Activated CD8-positive, alpha-beta memory T cell treated with anti-CD3 and anti-CD28 coated beads for 36 hours (primary cell): ENCODE measurements at regions not wholly inside any gene's neighbourhood (a gene's known extent, or its start where the extent isn't known, plus 50 kb on each side); places are given as distances from the start of the nearest gene placed in this dataset.
"Not testable (repeated sequence)": the region's sequence is repeated elsewhere in the genome, so short reads cannot be mapped to it uniquely, and the experiment has no call there.

Source experiments
- CTCF ChIA-PET: fragments of 350-600 bp; sonication (Branson Sonifier 250); formaldehyde crosslinking; loops from one replicate; lab custom pipeline; 2021; ENCODE audit warnings: antibody characterized with exemption; lab: Charles Lee
- POLR2A ChIA-PET: fragments of 350-600 bp; sonication (Branson Sonifier 250); formaldehyde crosslinking; loops from one replicate; lab custom pipeline; 2021; ENCODE audit warnings: antibody characterized with exemption; lab: Charles Lee

DNA sequence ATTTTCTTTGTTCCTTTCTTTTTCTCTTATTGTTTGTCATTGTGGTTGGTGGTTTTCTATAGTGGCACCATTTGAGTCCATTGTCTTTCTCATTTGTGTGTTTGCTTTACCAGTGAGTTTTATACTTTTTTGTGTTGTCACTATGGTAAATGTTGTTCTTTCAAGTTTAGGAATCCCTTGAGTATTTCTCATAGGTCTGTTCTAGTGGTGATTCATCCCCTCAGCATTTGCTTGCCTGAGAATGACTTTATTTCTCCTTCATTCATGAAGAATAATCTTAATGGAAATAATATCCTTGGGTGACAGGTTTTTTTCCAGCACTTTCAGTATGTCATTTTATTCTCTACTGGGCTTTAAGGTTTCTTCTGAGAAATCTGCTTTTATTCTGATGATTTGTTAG lies 209.2 kb upstream of the ASCC3 start:
- ChIA-PET POLR2A (no interaction called here), CTCF (no interaction called here)

DNA sequence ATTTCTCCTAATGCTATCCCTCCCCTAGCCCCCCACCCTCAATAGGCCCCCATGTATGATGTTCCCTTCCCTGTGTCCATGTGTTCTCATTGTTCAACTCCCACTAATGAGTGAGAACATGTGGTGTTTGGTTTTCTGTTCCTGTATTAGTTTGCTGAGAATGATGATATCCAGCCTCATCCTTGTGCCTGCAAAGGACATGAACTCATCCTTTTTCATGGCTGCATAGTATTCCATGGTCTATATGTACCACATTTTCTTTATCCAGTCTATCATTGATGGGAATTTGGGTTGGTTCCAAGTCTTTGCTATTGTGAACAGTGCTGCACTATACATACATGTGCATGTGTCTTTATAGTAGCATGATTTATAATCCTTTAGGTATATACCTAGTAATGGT lies 217.5 kb upstream of the ASCC3 start:
- POLR2A ChIA-PET, CTCF ChIA-PET: not testable (repeated sequence)

GRCh38 chr6:101102702-101103101 lies 221.6 kb upstream of the ASCC3 start:
- ChIA-PET POLR2A (no interaction called here), CTCF (no interaction called here)

DNA sequence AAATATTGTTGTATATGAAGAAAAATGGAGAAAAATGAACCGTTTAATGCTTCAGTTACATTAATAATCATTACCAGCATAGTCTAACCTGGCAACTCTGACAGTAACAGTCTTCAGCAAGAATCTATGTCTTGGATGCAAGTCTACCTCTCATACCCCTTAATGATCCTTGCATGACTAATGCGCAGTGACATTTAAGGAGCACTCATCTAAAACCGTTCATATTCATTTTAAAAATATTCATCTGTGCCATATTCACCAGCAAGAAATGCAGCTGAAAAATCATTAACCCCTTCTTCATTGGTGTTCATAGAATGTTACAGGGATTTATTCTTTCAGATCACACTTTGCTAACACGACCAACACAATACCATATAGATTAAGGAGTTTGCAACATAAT lies 227.2 kb upstream of the ASCC3 start:
- CTCF ChIA-PET = no interaction called here
- POLR2A ChIA-PET = no interaction called here

- CTCF ChIA-PET = interaction anchor here (0.6 kb wide), 1 partner anchor 28 kb away, joined by 3 read pairs; no protein-coding TSS in a partner anchor
- POLR2A ChIA-PET = no interaction called here
These were observed 229.7 kb upstream of the ASCC3 start for GRCh38 chr6:101110814-101111213.

GRCh38 chr6:101113468-101114260 lies 232.5 kb upstream of the ASCC3 start:
- CTCF ChIA-PET = interaction anchor here (0.6 kb wide), 1 partner anchor 721 kb away, joined by 3 read pairs; no protein-coding TSS in a partner anchor
- POLR2A ChIA-PET = no interaction called here

DNA sequence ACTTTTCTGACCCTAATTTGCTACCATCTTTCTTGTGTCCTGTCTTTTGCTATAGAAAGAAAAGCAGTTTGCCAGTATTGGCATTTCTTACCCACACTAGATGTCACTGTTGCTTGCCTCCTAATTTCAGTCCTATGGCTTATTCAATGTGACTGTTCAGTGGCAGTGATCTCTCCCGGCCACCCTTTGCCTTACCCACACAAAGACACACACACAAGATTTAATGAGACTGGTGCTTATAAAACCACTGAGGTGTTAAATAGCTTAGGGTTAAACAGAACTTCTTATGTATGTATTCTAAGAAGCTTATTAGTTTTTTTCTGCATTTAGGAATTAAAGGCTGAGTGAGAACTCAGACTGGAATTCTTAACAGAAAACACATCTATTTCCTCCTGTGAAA lies 233.6 kb upstream of the ASCC3 start:
- POLR2A ChIA-PET = no interaction called here
- CTCF ChIA-PET = no interaction called here

DNA sequence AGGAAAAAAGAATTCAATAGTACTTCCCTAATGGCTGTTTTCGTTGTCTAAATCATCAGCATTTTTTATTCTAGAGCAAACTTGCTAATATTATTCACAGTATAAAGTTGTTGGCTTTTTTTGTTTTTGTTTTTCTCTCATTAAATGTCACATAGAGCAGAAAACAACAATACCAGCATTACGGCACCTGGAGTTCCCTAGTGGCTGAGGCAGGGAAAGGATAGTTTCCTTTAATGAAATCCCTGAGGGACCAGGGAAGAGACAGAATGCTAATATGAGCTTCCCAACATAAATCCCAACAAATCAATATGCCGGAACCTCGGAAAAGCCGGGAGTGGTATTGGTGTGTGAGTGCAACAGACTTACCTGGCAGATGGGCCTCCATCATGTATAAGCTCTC lies 235.2 kb upstream of the ASCC3 start:
- ChIA-PET POLR2A (no interaction called here), CTCF (no interaction called here)

GRCh38 chr6:101117393-101118135 lies 236.4 kb upstream of the ASCC3 start:
- ChIA-PET CTCF (no interaction called here), POLR2A (no interaction called here)

- ChIA-PET POLR2A (no interaction called here), CTCF (no interaction called here)
These were observed 236.9 kb upstream of the ASCC3 start for GRCh38 chr6:101118136-101118396.

- ChIA-PET CTCF (no interaction called here), POLR2A (no interaction called here)
These were observed 239.6 kb upstream of the ASCC3 start for GRCh38 chr6:101120747-101121146.

GRCh38 chr6:101125380-101125971 lies 244.3 kb upstream of the ASCC3 start:
- ChIA-PET POLR2A (no interaction called here), CTCF (no interaction called here)

DNA sequence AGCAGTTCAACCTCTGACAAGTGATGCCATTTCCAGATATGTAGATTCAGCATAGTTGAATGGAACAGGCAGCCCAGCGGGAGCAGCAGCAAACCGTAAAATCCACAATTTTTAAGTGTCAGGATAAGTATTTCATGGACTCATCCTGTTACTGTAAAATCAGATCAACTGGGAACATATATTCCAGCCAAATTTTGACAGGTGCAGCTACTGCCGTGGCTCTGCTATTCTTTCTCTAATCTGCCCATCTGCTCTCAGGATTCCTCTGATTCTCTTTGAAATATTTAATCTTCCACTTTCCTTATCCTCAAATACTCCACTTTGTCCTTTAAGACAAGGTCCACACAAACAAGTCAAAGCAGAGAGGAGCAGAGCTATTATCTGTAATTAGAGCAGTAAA lies 245.4 kb upstream of the ASCC3 start:
- POLR2A ChIA-PET = no interaction called here
- CTCF ChIA-PET = no interaction called here

DNA sequence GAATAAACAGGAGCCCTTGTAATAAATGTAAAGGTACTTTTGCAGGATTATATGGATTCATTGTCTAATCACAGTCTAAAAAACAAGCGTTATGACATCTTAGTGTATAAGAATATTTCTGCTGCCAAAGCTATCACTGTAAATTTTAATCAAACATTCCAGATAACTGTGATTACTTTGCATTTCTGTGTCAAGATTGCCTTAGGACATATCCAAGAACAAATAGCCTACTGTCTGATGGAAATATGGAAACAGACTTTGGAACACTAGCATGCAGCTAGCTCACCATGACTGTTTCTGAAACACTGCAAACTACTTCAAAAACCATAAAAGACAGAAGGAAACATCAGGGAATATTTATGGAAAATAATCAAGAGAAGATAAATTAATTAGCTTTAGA lies 248.7 kb upstream of the ASCC3 start:
- ChIA-PET POLR2A (no interaction called here), CTCF (no interaction called here)

DNA sequence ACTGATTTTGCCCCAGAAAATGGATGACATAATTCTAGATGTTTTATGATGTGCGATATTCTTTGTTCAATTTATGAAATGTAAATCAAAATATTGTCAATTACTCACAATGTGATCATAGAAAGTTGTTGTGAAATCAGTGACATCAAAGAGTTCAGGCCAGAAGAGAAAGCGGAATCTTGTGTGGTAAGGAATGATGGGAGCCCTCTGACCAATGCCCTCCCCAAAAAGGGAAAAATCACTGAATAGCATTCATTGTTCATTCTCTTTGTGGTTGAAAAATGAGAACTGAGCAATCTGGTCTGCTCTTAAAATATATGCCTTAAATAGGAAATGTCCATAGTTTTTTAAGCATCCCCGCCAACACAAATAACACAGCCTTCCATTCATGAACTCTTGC lies 247.1 kb upstream of the GRIK2 start:
- ChIA-PET POLR2A (no interaction called here), CTCF (no interaction called here)

GRCh38 chr6:101150226-101150625 lies 243.3 kb upstream of the GRIK2 start:
- ChIA-PET CTCF (no interaction called here), POLR2A (no interaction called here)

DNA sequence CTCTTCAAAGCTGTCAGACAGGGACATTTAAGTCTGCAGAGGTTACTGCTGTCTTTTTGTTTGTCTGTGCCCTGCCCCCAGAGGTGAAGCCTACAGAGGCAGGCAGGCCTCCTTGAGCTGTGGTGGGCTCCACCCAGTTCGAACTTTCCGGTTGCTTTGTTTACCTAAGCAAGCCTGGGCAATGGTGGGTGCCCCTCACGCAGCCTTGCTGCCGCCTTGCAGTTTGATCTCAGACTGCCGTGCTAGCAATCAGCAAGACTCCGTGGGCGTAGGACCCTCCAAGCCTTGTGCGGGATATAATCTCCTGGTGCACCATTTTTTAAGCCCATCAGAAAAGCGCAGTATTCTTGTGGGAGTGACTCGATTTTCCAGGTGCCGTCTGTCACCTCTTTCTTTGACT lies 235.9 kb upstream of the GRIK2 start:
- POLR2A ChIA-PET, CTCF ChIA-PET: not testable (repeated sequence)

GRCh38 chr6:101163611-101164010 lies 229.9 kb upstream of the GRIK2 start:
- CTCF ChIA-PET = no interaction called here
- POLR2A ChIA-PET = no interaction called here

DNA sequence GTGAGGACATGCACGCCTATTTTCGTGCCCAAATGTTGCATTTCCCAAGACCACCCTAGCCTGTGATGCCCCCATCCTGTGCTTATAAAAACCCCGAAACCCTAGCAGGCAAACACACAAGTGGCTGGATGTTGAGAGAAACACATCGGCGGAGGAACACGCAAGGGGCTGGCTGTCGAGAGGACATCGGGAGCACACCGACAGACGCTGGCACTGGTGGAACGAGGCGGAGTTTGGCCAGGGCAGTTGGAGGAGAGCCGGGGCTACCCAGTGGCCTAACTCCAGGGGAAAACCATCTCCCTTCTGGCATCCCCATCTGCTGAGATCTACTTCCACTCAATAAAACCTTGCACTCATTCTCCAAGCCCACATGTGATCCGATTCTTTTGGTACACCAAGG lies 225.9 kb upstream of the GRIK2 start:
- POLR2A ChIA-PET = no interaction called here
- CTCF ChIA-PET = no interaction called here

- CTCF ChIA-PET, POLR2A ChIA-PET: not testable (repeated sequence)
These were observed 222.5 kb upstream of the GRIK2 start for GRCh38 chr6:101171049-101171448.

GRCh38 chr6:101178748-101179147 lies 214.8 kb upstream of the GRIK2 start:
- POLR2A ChIA-PET = no interaction called here
- CTCF ChIA-PET = no interaction called here
